GM23248 (cell line): ENCODE measurements at regions not wholly inside any gene's neighbourhood (a gene's known extent, or its start where the extent isn't known, plus 50 kb on each side); places are given as distances from the start of the nearest gene placed in this dataset.

ENCODE experiments used
- DNase-seq: peaks from one replicate; pipeline ENCODE4 v3.0.0-alpha.2; 2015
- H2AFZ ChIP-seq: fragments of 200-600 bp; sonication (generic); 2 replicates; pipeline ENCODE4 v1.6.1; 2016; ENCODE audit warnings: antibody characterized with exemption
- H3F3A ChIP-seq: fragments of 200-600 bp; sonication (generic); 2 replicates; pipeline ENCODE4 v1.6.1; 2016; ENCODE audit warnings: mild to moderate bottlenecking, antibody characterized with exemption, mixed run types; ENCODE audit not compliant: insufficient read depth
- H3K27ac ChIP-seq: fragments of 200-600 bp; sonication (generic); 2 replicates; pipeline ENCODE4 v1.5.1; 2016; ENCODE audit warnings: mild to moderate bottlenecking
- H3K27me3 ChIP-seq: fragments of 200-600 bp; sonication (generic); replicated peaks from 2 replicates; pipeline ENCODE4 v1.6.1; 2016; ENCODE audit warnings: mild to moderate bottlenecking; ENCODE audit not compliant: insufficient read depth
- H3K36me3 ChIP-seq: fragments of 200-600 bp; sonication (generic); 2 replicates; pipeline ENCODE4 v1.6.1; 2016; ENCODE audit warnings: low read depth, mild to moderate bottlenecking
- H3K4me1 ChIP-seq: fragments of 200-600 bp; sonication (generic); 2 replicates; pipeline ENCODE4 v1.6.1; 2016; ENCODE audit warnings: mild to moderate bottlenecking; ENCODE audit not compliant: insufficient read depth
- H3K4me2 ChIP-seq: fragments of 200-600 bp; sonication (generic); one replicate; pipeline ENCODE4 v1.6.1; 2016; ENCODE audit warnings: mild to moderate bottlenecking; ENCODE audit not compliant: unreplicated experiment
- H3K4me3 ChIP-seq: fragments of 200-600 bp; sonication (generic); 2 replicates; pipeline ENCODE4 v1.5.1; 2016; ENCODE audit warnings: mild to moderate bottlenecking
- H3K79me2 ChIP-seq: fragments of 200-600 bp; sonication (generic); 2 replicates; pipeline ENCODE4 v1.6.1; 2016; ENCODE audit warnings: mild to moderate bottlenecking; ENCODE audit not compliant: insufficient read depth
- H3K9ac ChIP-seq: fragments of 200-600 bp; sonication (generic); 2 replicates; pipeline ENCODE4 v1.6.1; 2016; ENCODE audit warnings: mild to moderate bottlenecking
- H3K9me2 ChIP-seq: fragments of 200-600 bp; sonication (generic); 2 replicates; pipeline ENCODE4 v1.6.1; 2016; ENCODE audit warnings: mixed run types, mild to moderate bottlenecking, moderate library complexity; ENCODE audit not compliant: insufficient read depth
- H3K9me3 ChIP-seq: fragments of 200-600 bp; sonication (generic); one replicate; pipeline ENCODE4 v1.6.1; 2017; ENCODE audit warnings: low read depth
- H4K20me1 ChIP-seq: fragments of 200-600 bp; sonication (generic); 2 replicates; pipeline ENCODE4 v1.6.0; 2016; ENCODE audit not compliant: insufficient read depth
- EZH2 ChIP-seq: fragments of 200-600 bp; sonication (generic); IDR thresholded peaks from 2 replicates; pipeline ENCODE4 v1.6.1; 2018; ENCODE audit warnings: antibody characterized with exemption, mild to moderate bottlenecking; ENCODE audit not compliant: insufficient read depth, poor library complexity, severe bottlenecking
- EZH2phosphoT487 ChIP-seq: fragments of 200-600 bp; sonication (generic); IDR thresholded peaks from 2 replicates; pipeline ENCODE4 v1.6.1; 2018; ENCODE audit warnings: antibody characterized with exemption, moderate library complexity, mild to moderate bottlenecking, low read depth; ENCODE audit not compliant: insufficient read depth
- WGBS, 2 experiments: methylation state at CpG; one replicate each; pipeline ENCODE4 v1.1.6; 2015 to 2017; ENCODE audit warnings: low lambda C conversion rate in 2 of 2, low coverage in 1 of 2; ENCODE audit errors: missing lambda C conversion rate in 2 of 2; 5-methylcytosine and 5-hydroxymethylcytosine counted together
- in situ Hi-C: fragments of 300-500 bp; cut with MboI; formaldehyde crosslinking; loops from 2 replicates; pipeline ENCODE4 v1.15.0; 2020

DNA sequence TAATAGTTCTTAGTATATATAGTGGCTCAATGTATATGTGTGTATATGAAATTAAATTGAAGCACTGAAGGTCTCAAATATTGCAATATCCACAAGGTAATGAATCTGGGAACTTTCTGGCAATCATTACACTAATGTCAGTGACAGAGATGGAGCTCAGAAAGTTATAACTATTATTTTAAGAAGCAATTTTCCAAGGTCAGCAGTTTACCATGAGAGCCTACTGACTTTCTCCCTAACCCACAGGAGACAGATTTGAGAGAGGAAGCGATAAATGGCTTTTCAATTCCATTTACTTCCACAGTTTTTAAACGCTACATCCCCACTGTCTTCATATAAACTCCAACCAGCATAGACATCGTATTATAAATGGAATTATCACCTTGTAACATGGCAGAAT is 92.9 kb downstream of the PCTP start:
- 72 to 79% methylated on average over 3 of the region's 3 CpGs for WGBS, 2 experiments
- 0 out of 2 replicates have a peak, but pooled peaks cover 3% of the 10 kb centered on the region for H3K27me3 ChIP-seq
- H3K9ac ChIP-seq: no peak overlapping the region
- H3K9me2 ChIP-seq: no peaks in the 10 kb centered on the region
- no peaks in the 10 kb centered on the region for H3K9me3 ChIP-seq
- H3K4me2 ChIP-seq: no peak overlapping the region
- no peak overlapping the region for H3K4me3 ChIP-seq
- H3K27ac ChIP-seq: no peak overlapping the region
- no peak for DNase-seq
- no peaks in the 10 kb centered on the region for H4K20me1 ChIP-seq
- no peaks in the 10 kb centered on the region for H3K36me3 ChIP-seq
- H2AFZ ChIP-seq: no peak overlapping the region
- H3K79me2 ChIP-seq: no peaks in the 10 kb centered on the region
- no peak for TF ChIP-seq EZH2phosphoT487
- no peak for TF ChIP-seq EZH2
- peaks cover 7% of the 10 kb centered on the region for H3K4me1 ChIP-seq
- in situ Hi-C loops: loop anchor here (25.0 kb wide), 1 partner anchor 494 kb away; no protein-coding TSS in a partner anchor
- 0 out of 2 replicates have a peak, but pooled peaks cover 3% of the 10 kb centered on the region for H3F3A ChIP-seq

DNA sequence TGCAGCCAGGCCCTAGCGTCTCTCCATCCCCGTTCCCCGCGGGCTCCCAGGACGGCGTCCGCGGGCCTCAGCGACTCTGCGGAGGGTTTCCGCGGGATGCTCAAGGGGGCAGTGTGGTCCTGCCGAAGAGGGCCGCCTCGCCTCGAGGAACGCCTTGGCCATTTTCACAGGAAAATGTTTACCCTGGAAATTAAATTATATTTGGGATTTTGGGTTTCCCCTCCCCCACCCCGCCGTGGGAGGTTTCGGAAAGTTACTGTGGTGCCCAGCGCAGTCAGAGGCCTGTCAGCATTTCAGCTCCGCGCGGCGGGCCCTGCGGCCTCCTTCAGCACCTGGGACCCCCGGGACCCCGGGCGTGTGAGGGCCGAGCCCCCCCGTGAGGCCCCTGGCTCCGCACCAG is 94.5 kb downstream of the PCTP start:
- H3K9ac ChIP-seq: peak overlapping the region; percentile 42; the same call in 1 of the 2 replicates
- H3K4me1 ChIP-seq: peaks cover 7% of the 10 kb centered on the region
- WGBS, 2 experiments: 2 to 3% methylated on average over 18 to 26 of the region's 32 CpGs
- H2AFZ ChIP-seq: peak overlapping the region; percentile 71
- in situ Hi-C loops: loop anchor here (25.0 kb wide), 1 partner anchor 492 kb away; no protein-coding TSS in a partner anchor
- peak overlapping the region; percentile 63 for H3K4me3 ChIP-seq
- no peaks in the 10 kb centered on the region for H3K36me3 ChIP-seq
- no peaks in the 10 kb centered on the region for H4K20me1 ChIP-seq
- H3K27ac ChIP-seq: no peak overlapping the region
- H3K9me3 ChIP-seq: no peaks in the 10 kb centered on the region
- 0 out of 2 replicates have a peak, but pooled peaks cover 3% of the 10 kb centered on the region for H3K27me3 ChIP-seq
- peak; percentile 81 for DNase-seq
- TF ChIP-seq EZH2: no peak
- TF ChIP-seq EZH2phosphoT487: no peak
- no peaks in the 10 kb centered on the region for H3K79me2 ChIP-seq
- H3K9me2 ChIP-seq: no peaks in the 10 kb centered on the region
- peak overlapping the region; percentile 80 for H3K4me2 ChIP-seq
- 0 out of 2 replicates have a peak, but pooled peaks cover 3% of the 10 kb centered on the region for H3F3A ChIP-seq

DNA sequence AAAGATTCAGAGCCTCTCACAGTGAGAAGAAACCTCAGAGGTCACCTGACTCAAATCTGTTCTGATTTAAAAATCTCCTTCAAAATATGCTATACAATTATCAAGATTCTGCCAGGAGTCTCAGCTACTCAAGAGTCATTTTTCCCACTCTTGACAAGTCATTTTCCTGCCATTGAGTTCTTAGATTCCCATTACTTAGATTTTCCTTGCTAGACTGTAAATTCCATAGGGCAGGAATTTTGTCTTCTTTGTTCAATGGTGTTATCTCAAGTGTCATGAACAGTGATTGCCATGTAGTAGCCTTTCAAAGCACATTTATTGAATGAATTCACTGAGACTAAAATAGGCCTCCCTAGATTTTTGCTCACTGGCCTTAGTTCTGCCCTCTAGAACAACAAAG is 95.9 kb downstream of the PCTP start:
- no peak for DNase-seq
- H3K4me1 ChIP-seq: peaks cover 2% of the 10 kb centered on the region; the same call in 1 of the 2 replicates
- in situ Hi-C loops: loop anchor here (25.0 kb wide), 1 partner anchor 491 kb away; no protein-coding TSS in a partner anchor
- no peaks in the 10 kb centered on the region for H3K79me2 ChIP-seq
- H3K27ac ChIP-seq: no peak overlapping the region
- H3K4me2 ChIP-seq: no peak overlapping the region
- no peak overlapping the region for H3K4me3 ChIP-seq
- TF ChIP-seq EZH2phosphoT487 (no peak), EZH2 (no peak)
- 0 out of 2 replicates have a peak, but pooled peaks cover under 1% of the 10 kb centered on the region for H3F3A ChIP-seq
- no peaks in the 10 kb centered on the region for H4K20me1 ChIP-seq
- no peaks in the 10 kb centered on the region for H3K27me3 ChIP-seq
- no peaks in the 10 kb centered on the region for H3K36me3 ChIP-seq
- no peaks in the 10 kb centered on the region for H3K9me3 ChIP-seq
- no peak overlapping the region for H2AFZ ChIP-seq
- H3K9me2 ChIP-seq: no peaks in the 10 kb centered on the region
- H3K9ac ChIP-seq: no peak overlapping the region

DNA sequence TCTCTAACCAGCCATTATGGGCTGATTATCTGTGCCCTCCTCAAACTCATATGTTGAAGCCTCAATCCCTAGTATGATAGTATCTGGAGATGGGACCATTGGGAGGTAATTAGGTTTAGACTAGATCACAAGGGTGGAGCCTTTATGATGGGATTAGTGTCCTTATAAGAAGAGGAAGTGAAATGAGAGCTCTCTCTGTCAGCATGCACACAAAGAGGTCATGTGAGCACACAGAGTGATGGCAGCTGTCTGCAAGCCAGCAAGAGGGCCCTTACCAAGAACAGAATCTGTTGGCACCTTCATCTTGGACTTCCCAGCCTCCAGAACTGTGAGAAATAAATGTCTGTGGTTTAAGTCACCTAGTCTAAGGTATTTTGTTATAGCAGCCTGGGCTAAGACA is 101.9 kb downstream of the PCTP start:
- Histone ChIP-seq H4K20me1 (no peaks in the 10 kb centered on the region), H3K9me2 (no peaks in the 10 kb centered on the region), H3K9me3 (no peaks in the 10 kb centered on the region), H2AFZ (no peak overlapping the region), H3K4me3 (no peak overlapping the region), H3K36me3 (no peaks in the 10 kb centered on the region), H3K79me2 (no peaks in the 10 kb centered on the region), H3K4me2 (no peak overlapping the region), H3K27ac (no peak overlapping the region), H3F3A (no peaks in the 10 kb centered on the region), H3K4me1 (no peaks in the 10 kb centered on the region), H3K27me3 (no peaks in the 10 kb centered on the region), H3K9ac (no peak overlapping the region)
- no peak for DNase-seq
- in situ Hi-C loops: no loop called here
- TF ChIP-seq EZH2: no peak
- no peak for TF ChIP-seq EZH2phosphoT487

DNA sequence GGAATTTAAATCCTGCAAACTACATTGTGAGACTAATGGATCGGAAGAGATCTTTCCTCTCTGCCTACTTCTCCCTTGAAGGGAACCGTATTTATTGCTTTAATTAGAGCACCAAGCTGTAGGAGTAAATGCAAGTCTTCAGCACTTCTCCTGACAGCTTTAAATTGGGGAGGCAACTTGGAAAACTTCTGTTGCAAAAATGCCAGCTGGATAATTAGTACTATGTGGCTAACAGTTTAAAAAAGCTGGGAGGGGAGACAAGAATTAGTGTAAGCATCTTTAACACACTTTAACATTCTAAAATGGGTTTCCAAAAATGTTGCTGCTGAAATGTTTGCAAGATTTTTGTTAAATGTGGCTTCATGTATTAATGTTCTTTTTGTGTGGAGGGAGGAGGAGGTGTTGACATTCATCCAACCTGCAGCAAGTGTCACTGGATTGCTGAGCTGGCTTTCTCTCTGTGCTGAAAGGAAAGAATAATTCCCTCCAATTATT is 108.5 kb downstream of the PCTP start:
- Histone ChIP-seq H3K79me2 (no peaks in the 10 kb centered on the region), H3K9me2 (no peaks in the 10 kb centered on the region), H3F3A (no peaks in the 10 kb centered on the region), H3K36me3 (no peaks in the 10 kb centered on the region), H3K4me3 (no peak overlapping the region), H2AFZ (no peak overlapping the region), H3K9ac (no peak overlapping the region), H3K4me2 (no peak overlapping the region), H3K4me1 (no peaks in the 10 kb centered on the region), H3K27ac (no peak overlapping the region), H4K20me1 (no peaks in the 10 kb centered on the region), H3K9me3 (no peaks in the 10 kb centered on the region), H3K27me3 (no peaks in the 10 kb centered on the region)
- 0 to 1% methylated on average over 2 of the region's 2 CpGs for WGBS, 2 experiments
- TF ChIP-seq EZH2phosphoT487 (no peak), EZH2 (no peak)
- DNase-seq: no peak
- in situ Hi-C loops: no loop called here
